Stomach (tissue), 4 donors: ENCODE measurements at regions not wholly inside any gene's neighbourhood (a gene's known extent, or its start where the extent isn't known, plus 50 kb on each side); places are given as distances from the start of the nearest gene placed in this dataset.

Experiments used
- CTCF ChIP-seq, 7 experiments: fragments of 450-650 bp in 4 of 7; fragments of 200-600 bp in 3 of 7; sonication (generic) in 3 of 7; IDR thresholded peaks; one replicate each; pipeline ENCODE4 v1.5.1; 2016 to 2019; ENCODE audit warnings: antibody characterized with exemption in 7 of 7, control low read depth in 2 of 7, mild to moderate bottlenecking in 1 of 7
- POLR2A ChIP-seq, 4 donors: fragments of 450-650 bp; IDR thresholded peaks; one replicate each; pipeline ENCODE4 v1.6.1; 2016; ENCODE audit warnings: antibody characterized with exemption in 4 of 4, control low read depth in 2 of 4, mild to moderate bottlenecking in 1 of 4, moderate library complexity in 1 of 4

- no peak for TF ChIP-seq CTCF (IDR thresholded peaks at IDR 0.05)
- no peak for TF ChIP-seq POLR2A (IDR thresholded peaks at IDR 0.05)
Observed at GRCh38 chr1:60228041-60228491, 154.5 kb upstream of the C1orf87 start.
